ENCODE measurements at regions not wholly inside any gene's neighbourhood (a gene's known extent, or its start where the extent isn't known, plus 50 kb on each side); places are given as distances from the start of the nearest gene placed in this dataset.

- TF ChIP-seq CTCF (IDR thresholded peaks at IDR 0.05 in 4 of 5, conservative IDR thresholded peaks at IDR 0.05 in 1 of 5) = no peak
- no peak for TF ChIP-seq POLR2A (IDR thresholded peaks at IDR 0.05)
These were observed 591.5 kb upstream of the ANKRD30A start for GRCh38 chr10:36533861-36534260.

Data from gastrocnemius medialis (tissue), 4 donors.